ENCODE measurements at regions not wholly inside any gene's neighbourhood (a gene's known extent, or its start where the extent isn't known, plus 50 kb on each side); places are given as distances from the start of the nearest gene placed in this dataset.

- TF ChIP-seq ZFX (IDR thresholded peaks at IDR 0.05; ENCODE audit: borderline replicate concordance), result no peak
- TF ChIP-seq, protein P1, sequence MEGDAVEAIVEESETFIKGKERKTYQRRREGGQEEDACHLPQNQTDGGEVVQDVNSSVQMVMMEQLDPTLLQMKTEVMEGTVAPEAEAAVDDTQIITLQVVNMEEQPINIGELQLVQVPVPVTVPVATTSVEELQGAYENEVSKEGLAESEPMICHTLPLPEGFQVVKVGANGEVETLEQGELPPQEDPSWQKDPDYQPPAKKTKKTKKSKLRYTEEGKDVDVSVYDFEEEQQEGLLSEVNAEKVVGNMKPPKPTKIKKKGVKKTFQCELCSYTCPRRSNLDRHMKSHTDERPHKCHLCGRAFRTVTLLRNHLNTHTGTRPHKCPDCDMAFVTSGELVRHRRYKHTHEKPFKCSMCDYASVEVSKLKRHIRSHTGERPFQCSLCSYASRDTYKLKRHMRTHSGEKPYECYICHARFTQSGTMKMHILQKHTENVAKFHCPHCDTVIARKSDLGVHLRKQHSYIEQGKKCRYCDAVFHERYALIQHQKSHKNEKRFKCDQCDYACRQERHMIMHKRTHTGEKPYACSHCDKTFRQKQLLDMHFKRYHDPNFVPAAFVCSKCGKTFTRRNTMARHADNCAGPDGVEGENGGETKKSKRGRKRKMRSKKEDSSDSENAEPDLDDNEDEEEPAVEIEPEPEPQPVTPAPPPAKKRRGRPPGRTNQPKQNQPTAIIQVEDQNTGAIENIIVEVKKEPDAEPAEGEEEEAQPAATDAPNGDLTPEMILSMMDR (IDR thresholded peaks at IDR 0.05), result no peak
- H3K27ac ChIP-seq, result no peak overlapping the region
These were observed 96.7 kb downstream of the CHD9NB start for GRCh38 chr16:52956044-52956443.

DNA sequence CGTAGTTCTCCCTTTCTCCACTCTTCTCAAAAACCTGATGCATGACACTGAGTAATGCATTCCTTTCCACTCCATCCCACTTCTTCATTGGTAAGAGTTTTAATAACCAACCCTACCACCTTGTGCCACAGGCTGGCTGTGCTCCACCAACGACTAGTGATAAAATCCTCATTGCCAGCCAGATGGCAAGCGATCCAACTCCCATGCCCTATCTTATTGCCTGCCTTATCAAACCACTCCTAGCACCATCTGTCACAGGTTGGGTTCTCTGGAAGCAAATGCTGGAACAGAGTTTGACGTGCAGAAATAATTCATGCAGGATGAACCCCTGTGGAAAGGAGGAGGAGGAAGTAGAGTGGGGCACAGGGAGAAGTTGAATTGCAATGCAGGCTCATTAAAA, 99.5 kb downstream of the CHD9NB start:
- TF ChIP-seq ZFX (IDR thresholded peaks at IDR 0.05; ENCODE audit: borderline replicate concordance), result no peak
- TF ChIP-seq, protein P1 (IDR thresholded peaks at IDR 0.05), result no peak
- no peak overlapping the region for H3K27ac ChIP-seq

DNA sequence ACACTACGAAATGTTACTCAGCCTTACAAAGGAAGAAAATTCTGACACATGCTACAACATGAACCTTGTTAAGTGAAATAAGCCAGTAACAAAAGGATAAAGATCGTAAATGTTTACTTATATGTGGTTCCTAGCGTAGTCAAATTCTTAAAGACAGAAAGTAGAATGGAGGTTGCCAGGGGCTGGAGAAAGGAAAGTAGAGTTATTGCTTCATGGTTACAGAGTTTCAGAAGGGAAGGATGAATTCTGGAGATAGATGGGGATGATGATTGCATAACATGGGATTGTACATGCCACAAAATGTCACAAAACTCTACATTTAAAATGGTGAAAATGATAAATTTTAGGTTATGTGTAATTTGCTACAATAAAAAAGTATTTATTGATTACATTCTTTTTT, 103.8 kb downstream of the CHD9NB start:
- TF ChIP-seq, protein P1 (IDR thresholded peaks at IDR 0.05), result no peak
- TF ChIP-seq ZFX (IDR thresholded peaks at IDR 0.05; ENCODE audit: borderline replicate concordance), result no peak

GRCh38 chr16:52932321-52932720, 120.4 kb downstream of the CHD9NB start:
- TF ChIP-seq, protein P1 (IDR thresholded peaks at IDR 0.05), result no peak
- TF ChIP-seq ZFX (IDR thresholded peaks at IDR 0.05; ENCODE audit: borderline replicate concordance), result no peak
- H3K27ac ChIP-seq, result no peak overlapping the region

More for the DNA sequence above, 103.8 kb downstream of the CHD9NB start:
- no peak overlapping the region for H3K27ac ChIP-seq

- TF ChIP-seq, protein P1 (IDR thresholded peaks at IDR 0.05), result no peak
- TF ChIP-seq ZFX (IDR thresholded peaks at IDR 0.05; ENCODE audit: borderline replicate concordance), result no peak
- H3K27ac ChIP-seq, result no peak overlapping the region
These were observed 123.0 kb downstream of the CHD9NB start for GRCh38 chr16:52929478-52930400.

- no peak for TF ChIP-seq ZFX (IDR thresholded peaks at IDR 0.05; ENCODE audit: borderline replicate concordance)
- TF ChIP-seq, protein P1 (IDR thresholded peaks at IDR 0.05), result no peak
- H3K27ac ChIP-seq, result no peak overlapping the region
These were observed 123.7 kb downstream of the CHD9NB start for GRCh38 chr16:52928955-52929354.

- TF ChIP-seq ZFX (IDR thresholded peaks at IDR 0.05; ENCODE audit: borderline replicate concordance), result no peak
- TF ChIP-seq, protein P1 (IDR thresholded peaks at IDR 0.05), result no peak
- no peak overlapping the region for H3K27ac ChIP-seq
These were observed 127.6 kb downstream of the CHD9NB start for GRCh38 chr16:52925143-52925542.
